Dendritic cell treated with granulocyte-macrophage colony-stimulating factor and Interleukin-4, amounts not matched to agents 40 ng/mL and 50 ng/mL, for 4 days (primary cell): ENCODE measurements at regions not wholly inside any gene's neighbourhood (a gene's known extent, or its start where the extent isn't known, plus 50 kb on each side); places are given as distances from the start of the nearest gene placed in this dataset.
A peak's percentile ranks its signal among the peaks of the same experiment; 100 is the strongest.

Experiments
- H3K27ac Mint-ChIP-seq: one replicate; pipeline ENCODE4 v1.8.0; 2022; ENCODE audit warnings: mild to moderate bottlenecking, mixed read lengths
- H3K27me3 Mint-ChIP-seq: one replicate; pipeline ENCODE4 v1.8.0; 2022; ENCODE audit warnings: mild to moderate bottlenecking, mixed read lengths
- H3K36me3 Mint-ChIP-seq: one replicate; pipeline ENCODE4 v1.8.0; 2022; ENCODE audit warnings: low read depth, mixed read lengths
- H3K4me1 Mint-ChIP-seq: one replicate; pipeline ENCODE4 v1.8.0; 2022; ENCODE audit warnings: low read depth, mixed read lengths
- H3K4me3 Mint-ChIP-seq: one replicate; pipeline ENCODE4 v1.8.0; 2022; ENCODE audit warnings: mild to moderate bottlenecking, moderate library complexity, mixed read lengths
- H3K9me3 Mint-ChIP-seq: one replicate; pipeline ENCODE4 v1.8.0; 2022; ENCODE audit warnings: mixed read lengths
- intact Hi-C: fragments of 100-400 bp; cut with micrococcal nuclease; formaldehyde crosslinking; loops from one replicate; pipeline ENCODE4 v1.15.0; 2022

DNA sequence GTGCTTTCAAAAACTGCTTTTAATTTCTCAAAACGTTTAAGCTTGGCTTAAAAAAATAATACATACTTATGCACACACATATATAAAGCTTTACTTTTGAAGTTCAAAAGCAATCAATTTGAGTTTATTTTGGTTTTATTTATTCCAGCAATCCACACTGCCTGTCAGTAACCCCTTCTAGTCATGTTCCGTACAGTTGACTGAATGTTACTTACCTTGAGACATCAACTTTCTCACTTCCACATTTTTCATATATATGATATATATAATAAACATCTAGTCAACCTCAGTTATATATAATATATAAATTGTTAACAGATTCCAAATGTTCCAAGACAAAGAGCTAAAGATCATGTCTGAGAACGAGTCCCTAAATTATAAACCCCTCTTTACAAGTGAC, 1137.3 kb upstream of the ZEB2 start:
- intact Hi-C loops: no loop called here
- Mint-ChIP-seq H3K4me1 (no peaks in the 10 kb centered on the region), H3K36me3 (no peaks in the 10 kb centered on the region), H3K27ac (no peak overlapping the region), H3K9me3 (no peaks in the 10 kb centered on the region), H3K27me3 (no peaks in the 10 kb centered on the region), H3K4me3 (no peak overlapping the region)

DNA sequence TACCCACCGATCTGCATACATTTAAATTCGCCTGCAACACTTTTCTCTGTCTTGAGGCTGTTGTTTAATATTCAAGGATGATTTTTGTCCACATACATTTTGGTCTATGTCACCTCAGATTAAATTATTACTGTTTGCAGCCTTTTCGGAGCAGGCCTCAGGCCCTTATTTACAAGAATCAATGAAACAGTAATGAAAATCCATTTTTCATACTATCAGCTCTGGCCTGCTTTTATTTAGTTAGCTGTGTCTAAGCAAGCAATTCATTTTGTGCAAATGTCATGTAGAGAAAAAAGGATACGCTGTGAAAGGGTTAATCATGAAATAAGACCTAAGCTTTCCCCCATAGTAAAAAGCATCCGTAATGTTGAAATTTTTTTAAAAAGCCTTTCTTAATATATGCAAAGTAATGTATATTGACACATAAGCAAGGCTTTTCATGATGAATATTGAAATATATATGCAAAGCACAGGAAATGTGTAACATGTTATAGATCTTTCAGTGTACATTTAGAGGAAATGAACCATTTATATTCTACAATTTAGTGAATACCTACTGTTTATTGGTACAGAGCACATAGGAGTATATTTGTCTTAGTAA, 1135.3 kb upstream of the ZEB2 start:
- intact Hi-C loops: no loop called here
- Mint-ChIP-seq H3K27ac (no peak overlapping the region), H3K27me3 (no peaks in the 10 kb centered on the region), H3K4me3 (no peak overlapping the region), H3K9me3 (peaks cover 6% of the 10 kb centered on the region), H3K4me1 (no peaks in the 10 kb centered on the region), H3K36me3 (no peaks in the 10 kb centered on the region)

DNA sequence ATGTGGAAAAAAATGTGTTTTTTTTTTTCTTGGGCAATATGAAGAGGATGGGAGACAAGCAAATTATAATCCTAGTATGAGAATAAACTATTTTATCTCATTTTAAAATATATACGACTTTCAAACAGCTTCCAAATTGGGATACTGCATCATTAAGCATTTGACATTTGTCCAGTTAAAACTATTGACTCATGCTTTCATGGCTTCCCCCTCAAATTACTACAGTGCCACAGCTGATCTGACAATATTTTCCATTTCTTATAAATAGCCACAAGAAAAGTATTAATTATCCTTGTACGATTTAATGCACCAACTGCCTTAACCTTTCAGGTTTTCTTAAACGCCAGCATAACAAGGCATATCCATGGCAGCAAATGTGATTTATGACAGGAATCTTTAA, 1134.8 kb upstream of the ZEB2 start:
- no peaks in the 10 kb centered on the region for H3K4me1 Mint-ChIP-seq
- intact Hi-C loops: no loop called here
- H3K27ac Mint-ChIP-seq: no peak overlapping the region
- H3K36me3 Mint-ChIP-seq: no peaks in the 10 kb centered on the region
- no peaks in the 10 kb centered on the region for H3K27me3 Mint-ChIP-seq
- peaks cover 11% of the 10 kb centered on the region for H3K9me3 Mint-ChIP-seq
- no peak overlapping the region for H3K4me3 Mint-ChIP-seq

DNA sequence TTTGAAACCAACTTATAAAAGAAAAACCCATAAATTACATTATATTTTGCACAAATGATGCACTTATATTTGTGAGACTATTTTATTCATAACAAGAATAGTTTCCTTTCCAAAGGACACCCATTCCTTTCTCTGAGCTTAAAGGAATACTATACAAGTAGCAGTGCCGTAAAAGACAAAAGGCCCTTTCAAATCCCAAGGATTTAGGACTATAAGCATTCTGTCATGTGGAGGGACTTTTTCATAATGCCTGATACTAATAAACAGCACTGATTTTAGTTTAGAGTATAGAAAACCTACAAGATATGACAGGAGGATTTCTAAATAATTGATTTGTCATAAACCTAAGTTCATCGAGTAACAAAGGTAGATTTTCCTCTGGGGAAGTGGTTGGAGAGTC, 1134.2 kb upstream of the ZEB2 start:
- H3K27me3 Mint-ChIP-seq: no peaks in the 10 kb centered on the region
- H3K27ac Mint-ChIP-seq: no peak overlapping the region
- peaks cover 12% of the 10 kb centered on the region for H3K9me3 Mint-ChIP-seq
- no peaks in the 10 kb centered on the region for H3K4me1 Mint-ChIP-seq
- no peaks in the 10 kb centered on the region for H3K36me3 Mint-ChIP-seq
- no peak overlapping the region for H3K4me3 Mint-ChIP-seq
- intact Hi-C loops: no loop called here

DNA sequence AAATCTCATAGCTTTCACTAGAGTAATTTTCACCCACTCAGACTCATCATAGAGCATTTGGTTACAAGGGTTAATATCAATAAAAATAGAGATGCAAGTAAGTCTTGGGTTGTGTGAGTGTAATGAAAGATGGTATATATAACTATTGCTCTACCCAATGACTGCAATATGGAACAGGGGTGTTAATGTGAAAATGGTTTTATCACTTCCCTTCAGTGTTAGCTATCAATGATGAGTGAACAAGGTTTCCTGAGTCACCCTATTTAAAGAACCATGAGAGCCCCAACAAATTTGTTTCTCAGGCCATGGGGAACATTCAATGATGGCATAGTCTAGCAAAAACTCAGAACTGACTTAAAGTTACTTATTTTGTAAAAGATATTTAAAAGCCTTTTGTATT, 1133.6 kb upstream of the ZEB2 start:
- H3K36me3 Mint-ChIP-seq: no peaks in the 10 kb centered on the region
- H3K27me3 Mint-ChIP-seq: no peaks in the 10 kb centered on the region
- no peak overlapping the region for H3K27ac Mint-ChIP-seq
- intact Hi-C loops: no loop called here
- no peaks in the 10 kb centered on the region for H3K4me1 Mint-ChIP-seq
- no peak overlapping the region for H3K4me3 Mint-ChIP-seq
- peaks cover 12% of the 10 kb centered on the region for H3K9me3 Mint-ChIP-seq

DNA sequence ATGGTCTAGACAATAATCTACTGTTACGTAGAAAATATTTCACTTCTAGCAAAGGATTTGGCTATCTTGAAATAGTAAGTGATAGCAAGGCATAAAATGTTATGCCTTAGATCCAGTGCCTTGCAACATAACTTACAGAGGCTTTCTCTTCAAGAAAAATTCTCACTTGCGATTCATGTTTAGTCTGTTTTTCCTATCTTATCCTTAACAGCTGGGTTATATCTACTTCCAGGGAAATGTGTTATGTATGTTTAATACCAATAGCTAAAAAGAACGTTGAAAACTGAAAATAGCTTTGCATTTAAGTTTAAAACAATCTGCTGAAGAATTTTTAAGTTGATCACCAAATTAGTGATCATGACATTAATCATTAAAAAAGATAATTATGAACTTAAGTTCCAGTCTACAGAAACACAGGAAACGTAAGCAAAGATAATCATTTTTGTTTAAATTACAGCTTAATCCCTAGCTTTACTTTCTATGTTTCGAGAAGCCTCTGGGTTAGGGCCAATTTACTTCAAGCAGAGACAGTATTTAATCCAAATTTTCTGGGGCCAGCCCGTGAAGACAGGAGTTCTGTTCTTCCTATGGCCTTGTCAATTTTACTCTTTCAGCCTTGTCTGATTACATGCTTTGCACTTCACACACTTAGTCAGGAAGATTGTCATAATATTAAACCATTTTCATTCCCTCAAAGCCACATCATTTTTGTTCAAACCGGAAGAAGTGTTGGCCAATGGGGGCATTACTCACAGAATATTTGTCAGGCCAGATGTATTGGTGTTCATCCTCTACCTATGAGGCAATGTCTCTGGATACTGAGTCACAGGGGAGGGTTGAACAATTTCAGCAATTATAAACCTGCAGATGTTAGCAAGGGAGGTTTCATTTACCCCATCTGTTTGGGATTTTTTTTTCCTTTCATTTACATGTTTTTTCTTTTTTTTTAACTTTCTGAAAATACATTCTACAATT, 1132.9 kb upstream of the ZEB2 start:
- Mint-ChIP-seq H3K27ac (no peak overlapping the region), H3K27me3 (no peaks in the 10 kb centered on the region), H3K4me1 (no peaks in the 10 kb centered on the region), H3K4me3 (no peak overlapping the region), H3K9me3 (peaks cover 12% of the 10 kb centered on the region), H3K36me3 (no peaks in the 10 kb centered on the region)
- intact Hi-C loops: no loop called here

DNA sequence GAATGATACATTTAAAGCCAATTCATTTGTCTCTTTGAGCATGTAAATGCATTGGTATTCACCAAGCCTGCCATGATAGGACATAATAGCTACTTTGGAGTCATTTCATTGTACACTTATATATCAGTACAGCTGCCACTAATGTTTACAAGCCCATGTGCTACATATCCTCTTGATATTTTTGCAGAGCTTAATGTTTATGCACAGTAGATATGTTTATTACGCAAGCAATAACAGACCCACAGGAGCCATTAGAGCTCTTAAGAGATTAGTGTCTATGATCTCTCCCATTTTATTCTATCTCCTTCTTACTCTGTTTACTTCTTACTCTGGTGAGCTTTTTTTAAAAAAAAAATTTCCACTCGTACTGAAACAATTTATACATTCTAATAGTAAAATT, 1132.1 kb upstream of the ZEB2 start:
- Mint-ChIP-seq H3K4me1 (no peaks in the 10 kb centered on the region), H3K27me3 (no peaks in the 10 kb centered on the region), H3K27ac (no peak overlapping the region), H3K4me3 (no peak overlapping the region), H3K9me3 (peaks cover 12% of the 10 kb centered on the region), H3K36me3 (no peaks in the 10 kb centered on the region)
- intact Hi-C loops: no loop called here

DNA sequence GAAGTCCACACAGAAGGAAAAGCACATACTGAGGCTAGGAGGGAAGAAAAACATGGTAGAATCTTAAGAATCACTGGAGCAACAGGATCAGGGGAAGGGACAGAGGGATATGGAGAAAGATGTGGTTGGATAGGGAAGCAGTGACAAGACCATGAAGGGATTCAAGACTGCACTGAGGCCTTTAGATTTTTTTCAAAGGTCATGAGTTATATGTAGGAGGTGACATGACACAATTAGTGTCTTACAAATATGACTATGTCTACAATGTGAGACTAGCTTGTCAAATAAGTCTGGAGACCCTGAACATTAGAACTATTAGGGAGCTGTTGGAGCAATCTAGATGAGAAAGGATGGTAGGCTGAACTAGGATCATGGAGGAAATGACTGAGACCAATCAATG, 1130.3 kb upstream of the ZEB2 start:
- peaks cover 3% of the 10 kb centered on the region for H3K4me1 Mint-ChIP-seq
- no peaks in the 10 kb centered on the region for H3K36me3 Mint-ChIP-seq
- H3K4me3 Mint-ChIP-seq: no peak overlapping the region
- no peak overlapping the region for H3K27ac Mint-ChIP-seq
- intact Hi-C loops: no loop called here
- peaks cover 12% of the 10 kb centered on the region for H3K9me3 Mint-ChIP-seq
- H3K27me3 Mint-ChIP-seq: no peaks in the 10 kb centered on the region

DNA sequence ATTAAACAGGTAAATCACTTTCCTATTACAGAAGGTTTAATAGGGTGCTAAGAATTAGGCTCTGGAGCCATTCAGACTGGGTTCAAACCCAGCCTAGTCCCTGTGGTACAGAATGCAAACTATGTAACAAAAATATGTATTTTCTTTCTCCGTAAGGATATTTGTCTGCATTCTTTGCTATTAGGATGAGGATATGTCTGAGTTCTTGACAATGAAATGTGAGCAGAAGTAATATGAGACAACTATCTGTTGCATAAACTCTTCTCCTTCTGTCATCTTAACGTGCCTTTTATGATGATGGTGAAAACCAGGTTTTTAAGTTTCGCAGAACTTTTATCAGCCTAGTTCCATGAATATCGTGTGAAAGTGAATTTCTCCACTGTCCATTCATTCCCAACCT, 1129.1 kb upstream of the ZEB2 start:
- H3K27ac Mint-ChIP-seq: no peak overlapping the region
- no peak overlapping the region for H3K4me3 Mint-ChIP-seq
- no peaks in the 10 kb centered on the region for H3K36me3 Mint-ChIP-seq
- peaks cover 12% of the 10 kb centered on the region for H3K9me3 Mint-ChIP-seq
- H3K27me3 Mint-ChIP-seq: no peaks in the 10 kb centered on the region
- intact Hi-C loops: no loop called here
- H3K4me1 Mint-ChIP-seq: peaks cover 6% of the 10 kb centered on the region

DNA sequence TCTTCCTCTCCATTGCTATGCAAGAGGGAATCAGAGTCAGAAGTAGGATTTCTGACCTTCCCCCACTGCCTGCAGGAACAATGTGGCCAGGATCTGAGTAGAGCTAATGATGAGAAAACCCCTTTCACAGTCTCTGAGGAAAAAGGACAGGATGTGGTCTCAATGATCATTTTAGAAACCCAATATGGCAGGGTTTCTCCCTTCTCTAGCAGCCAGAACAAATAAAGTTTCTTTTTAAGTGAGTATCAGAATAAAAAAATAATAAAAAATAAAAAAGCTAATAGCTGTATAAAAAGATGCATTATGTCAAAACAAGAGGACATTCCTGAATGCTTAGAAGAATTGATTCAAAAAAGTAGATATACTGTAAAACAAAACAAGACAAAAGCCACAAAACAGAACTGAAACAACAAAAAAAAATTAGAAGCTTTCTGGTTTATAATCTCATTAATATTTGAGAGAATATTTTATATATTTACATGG, 1124.9 kb upstream of the ZEB2 start:
- Mint-ChIP-seq H3K9me3 (peaks cover 2% of the 10 kb centered on the region), H3K27me3 (no peaks in the 10 kb centered on the region), H3K4me3 (no peak overlapping the region), H3K4me1 (peaks cover 12% of the 10 kb centered on the region), H3K36me3 (no peaks in the 10 kb centered on the region), H3K27ac (peak overlapping the region; percentile 53)
- intact Hi-C loops: no loop called here

DNA sequence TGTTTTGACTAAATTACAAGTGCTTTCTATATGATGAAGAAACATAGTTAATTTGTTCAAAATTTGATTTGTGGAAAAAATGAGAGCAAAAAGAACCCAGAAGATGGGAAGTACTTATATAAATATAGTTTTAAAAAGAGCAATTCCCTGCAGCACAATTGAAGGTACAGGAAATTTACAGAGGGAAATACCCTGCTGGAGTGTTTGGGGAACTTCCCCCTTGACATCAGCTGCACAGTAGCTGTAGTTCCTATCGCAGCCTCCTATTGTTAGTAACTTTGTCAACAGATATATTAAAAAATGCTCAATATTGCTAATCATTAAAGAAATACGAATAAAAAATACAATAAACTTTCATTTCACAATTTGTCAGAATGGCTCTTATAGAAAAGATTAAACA, 1118.8 kb upstream of the ZEB2 start:
- Mint-ChIP-seq H3K9me3 (no peaks in the 10 kb centered on the region), H3K27me3 (no peaks in the 10 kb centered on the region), H3K27ac (no peak overlapping the region), H3K36me3 (no peaks in the 10 kb centered on the region), H3K4me3 (no peak overlapping the region), H3K4me1 (peaks cover 13% of the 10 kb centered on the region)
- intact Hi-C loops: no loop called here

DNA sequence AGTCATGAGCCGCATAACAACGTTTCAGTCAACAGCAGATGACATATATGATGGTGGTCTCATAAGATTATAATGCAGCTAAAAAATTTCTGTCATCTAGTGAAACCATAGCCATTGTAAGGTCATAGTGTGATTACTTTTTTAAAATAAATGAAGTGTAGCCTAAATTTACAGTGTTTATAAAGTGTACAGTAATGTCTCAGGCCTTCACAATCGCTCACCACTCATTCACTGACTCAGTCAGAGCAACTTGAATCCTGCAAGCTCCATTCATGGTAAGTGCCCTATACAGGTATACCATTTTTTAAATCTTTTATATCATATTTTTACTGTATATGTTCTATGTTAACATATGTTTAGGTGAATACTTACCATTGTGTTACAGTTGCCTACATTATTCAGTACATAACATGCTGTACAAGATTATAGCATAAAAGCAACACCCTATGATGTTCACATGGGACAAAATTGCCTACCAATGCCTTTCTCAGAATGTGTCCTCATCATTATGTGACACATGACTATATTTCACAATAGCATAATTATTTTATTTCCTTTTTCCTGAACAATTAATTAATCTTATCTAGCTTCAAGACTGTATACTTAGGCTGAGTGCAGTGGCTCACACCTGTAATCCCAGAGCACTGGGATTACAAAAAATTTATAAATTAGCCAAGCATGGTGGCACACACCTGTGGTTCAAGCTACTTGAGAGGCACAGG, 1115.9 kb upstream of the ZEB2 start:
- Mint-ChIP-seq H3K36me3 (no peaks in the 10 kb centered on the region), H3K4me1 (peaks cover 10% of the 10 kb centered on the region), H3K9me3 (no peaks in the 10 kb centered on the region), H3K27me3 (no peaks in the 10 kb centered on the region), H3K27ac (no peak overlapping the region), H3K4me3 (no peak overlapping the region)
- intact Hi-C loops: no loop called here

DNA sequence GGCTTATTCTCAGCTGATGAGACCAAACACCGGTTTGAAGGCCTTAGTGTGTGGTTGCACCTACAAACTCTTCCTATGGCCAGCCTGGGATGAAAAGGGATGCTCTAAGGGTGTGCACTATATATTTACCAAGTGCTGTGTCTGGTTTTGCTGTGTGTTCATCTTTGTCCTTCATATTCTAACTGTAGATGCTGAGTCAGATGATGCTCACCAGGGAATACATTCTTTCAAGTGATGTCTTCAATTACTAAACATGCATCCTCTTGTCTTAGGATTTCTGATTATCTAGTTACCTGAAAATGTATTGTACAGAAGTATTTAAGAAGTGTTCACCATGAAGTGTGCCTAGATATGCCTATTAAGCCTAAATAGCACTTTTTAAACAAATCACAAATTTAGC, 1111.6 kb upstream of the ZEB2 start:
- H3K4me1 Mint-ChIP-seq: no peaks in the 10 kb centered on the region
- no peaks in the 10 kb centered on the region for H3K9me3 Mint-ChIP-seq
- intact Hi-C loops: no loop called here

DNA sequence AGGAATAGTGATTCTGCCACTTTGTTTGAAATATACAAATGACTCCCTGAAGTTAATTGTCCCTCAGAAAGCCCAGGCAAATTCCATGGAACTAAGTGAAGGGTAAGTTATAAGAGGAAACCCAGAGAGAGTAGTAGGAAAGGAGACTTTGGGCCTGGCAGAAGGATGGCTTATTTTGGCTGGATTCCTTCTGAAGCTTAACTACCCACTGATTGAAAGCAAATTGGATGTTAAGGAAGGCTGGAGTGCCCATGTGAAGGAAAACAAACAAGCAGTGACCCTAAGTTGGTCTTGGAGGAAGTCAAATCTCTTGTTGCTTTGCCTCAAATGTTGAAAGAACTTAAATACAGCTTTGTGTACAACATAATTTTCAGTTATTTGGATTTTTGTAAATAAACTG, 1106.4 kb upstream of the ZEB2 start:
- H3K9me3 Mint-ChIP-seq: no peaks in the 10 kb centered on the region
- no peaks in the 10 kb centered on the region for H3K36me3 Mint-ChIP-seq
- intact Hi-C loops: no loop called here
- no peak overlapping the region for H3K27ac Mint-ChIP-seq
- H3K27me3 Mint-ChIP-seq: no peaks in the 10 kb centered on the region
- H3K4me3 Mint-ChIP-seq: no peak overlapping the region
- peaks cover 7% of the 10 kb centered on the region for H3K4me1 Mint-ChIP-seq

More for the DNA sequence above, 1111.6 kb upstream of the ZEB2 start:
- Mint-ChIP-seq H3K4me3 (no peak overlapping the region), H3K27ac (no peak overlapping the region), H3K36me3 (no peaks in the 10 kb centered on the region), H3K27me3 (no peaks in the 10 kb centered on the region)
